HUDEP-2 (cell line): ENCODE measurements at regions not wholly inside any gene's neighbourhood (a gene's known extent, or its start where the extent isn't known, plus 50 kb on each side); places are given as distances from the start of the nearest gene placed in this dataset.
A peak's percentile ranks its signal among the peaks of the same experiment; 100 is the strongest.

Experiments
- DNase-seq, 76 experiments: peaks; one replicate each; lab custom pipeline; 2025; ENCODE audit not compliant: unreplicated experiment in 76 of 76; lab: John Stamatoyannopoulos, UW

DNA sequence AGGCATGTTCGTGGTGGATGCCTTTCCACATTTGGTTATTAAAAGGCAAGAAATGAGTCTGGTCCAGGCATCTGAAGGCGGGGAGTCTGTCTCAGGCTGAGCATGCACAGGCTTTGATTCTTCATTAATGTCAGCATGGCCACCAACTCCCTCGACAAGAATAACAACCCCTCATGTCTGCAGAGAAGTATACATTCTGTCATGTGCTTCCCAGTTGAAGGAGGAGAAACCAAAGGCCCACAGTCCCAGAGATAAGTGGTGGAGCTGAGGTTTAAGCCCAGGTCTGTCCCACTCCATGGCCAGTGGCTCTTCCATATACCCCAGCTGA is 61.6 kb upstream of the LAPTM5 start:
- DNase-seq = no peak

DNA sequence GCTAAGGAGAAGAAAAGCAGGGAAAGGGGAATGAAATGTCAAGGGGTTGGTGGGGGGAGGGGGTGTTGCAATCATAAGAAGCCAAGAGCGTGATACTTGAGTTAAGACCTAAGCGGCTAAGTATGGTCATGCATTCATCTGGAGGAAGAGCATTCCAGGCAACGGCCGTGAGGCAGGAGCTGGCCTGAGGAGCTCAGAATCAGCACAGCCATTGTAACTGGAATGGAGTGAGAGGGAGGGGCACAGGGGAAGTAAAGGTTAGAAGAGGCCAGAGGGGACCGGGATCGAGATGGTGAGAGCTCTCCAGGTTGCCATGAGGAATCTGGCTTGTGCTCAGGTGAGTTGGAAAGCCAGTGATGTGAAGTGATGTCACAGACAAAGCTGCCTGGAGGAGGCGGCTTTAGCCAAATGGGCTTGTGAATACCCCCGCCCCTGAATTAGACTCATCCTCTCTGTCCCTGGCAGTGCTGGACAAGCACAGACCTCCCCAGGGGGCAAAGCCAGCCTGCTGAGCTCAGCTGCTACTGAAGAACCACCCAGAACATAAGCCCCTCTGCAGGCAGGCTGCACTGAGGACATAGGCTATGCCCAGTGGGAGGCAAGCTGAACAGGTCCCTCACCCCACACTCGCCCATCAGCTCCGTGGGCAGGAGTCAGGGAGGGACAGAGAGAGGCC is 61.1 kb upstream of the LAPTM5 start:
- no peak for DNase-seq

DNA sequence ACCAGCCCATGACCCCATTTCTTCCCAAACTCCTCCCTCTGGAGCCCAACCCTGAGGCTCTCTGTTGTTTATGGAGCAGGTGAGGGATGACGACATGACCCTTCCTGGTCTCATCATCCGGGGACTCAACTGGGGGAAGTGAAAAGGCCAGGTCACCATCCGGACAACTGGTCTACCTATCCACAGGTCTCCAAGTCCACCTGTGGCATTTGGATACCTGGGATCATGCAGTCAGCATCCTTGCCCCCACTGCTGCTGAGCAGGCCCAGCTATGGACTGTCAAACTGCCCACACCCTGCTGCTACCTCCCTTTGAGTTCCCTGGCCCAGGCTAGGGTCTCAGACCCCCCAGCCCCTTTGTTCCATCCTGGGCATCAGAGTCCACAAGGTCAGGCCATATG is 60.0 kb upstream of the LAPTM5 start:
- no peak for DNase-seq

DNA sequence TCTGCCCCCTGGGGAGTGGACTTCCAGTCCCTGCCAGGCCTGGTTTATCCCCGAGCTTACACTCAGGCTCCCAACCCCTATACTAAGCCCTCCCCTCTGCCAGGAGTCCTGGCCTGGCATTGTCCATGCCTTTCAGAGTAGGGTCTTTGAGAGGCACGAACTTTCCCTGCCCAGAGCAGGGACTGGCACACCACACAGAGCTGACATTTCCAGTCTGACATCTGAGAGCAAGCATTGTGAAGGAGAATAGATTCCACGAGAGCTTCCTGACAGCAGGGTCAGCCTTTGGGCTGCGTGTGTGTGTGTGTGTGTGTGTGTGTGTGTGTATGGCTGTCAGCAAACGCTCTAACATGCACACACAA is 59.5 kb upstream of the LAPTM5 start:
- no peak for DNase-seq

DNA sequence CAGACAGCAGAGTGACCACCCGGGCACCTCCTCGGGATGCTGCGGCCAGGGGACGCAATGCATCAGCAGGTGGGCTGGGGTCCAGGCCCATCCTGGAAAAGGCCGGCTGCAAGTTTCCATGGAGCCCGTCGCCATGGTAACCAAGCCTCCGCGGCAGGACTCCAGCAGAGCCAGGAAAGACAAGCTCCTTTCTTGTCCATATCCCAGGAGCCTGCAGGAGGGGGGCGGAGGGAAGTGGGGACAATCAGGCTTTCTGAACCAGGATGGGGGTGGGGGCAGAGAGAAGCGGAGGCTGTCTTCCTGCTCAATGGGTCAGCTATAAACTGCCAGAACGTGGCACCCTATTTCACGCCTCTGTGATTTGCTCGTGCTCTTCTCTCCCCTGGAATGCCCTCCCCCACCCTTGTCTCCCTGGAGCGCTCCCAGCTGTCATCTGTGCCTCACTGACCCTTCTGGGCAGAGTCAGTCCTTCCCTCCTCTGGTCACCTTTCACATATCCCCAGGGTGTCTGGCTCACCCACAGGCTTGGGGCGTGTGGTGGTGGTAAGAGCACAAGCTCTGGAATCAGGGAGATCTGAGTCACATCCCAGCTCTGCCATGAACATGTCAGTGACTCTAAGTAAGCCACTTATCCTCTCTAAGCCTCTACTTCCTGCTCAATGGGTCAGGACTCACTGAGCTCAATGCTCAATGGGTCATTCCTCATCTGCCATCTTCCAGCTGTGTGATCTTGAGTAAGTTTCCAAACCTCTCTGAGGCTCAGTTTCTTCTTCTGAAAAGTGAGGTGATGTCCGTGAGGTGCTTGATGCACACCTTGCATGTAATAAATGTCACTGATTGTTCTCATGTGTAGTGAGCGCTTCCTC is 58.9 kb upstream of the LAPTM5 start:
- no peak for DNase-seq

DNA sequence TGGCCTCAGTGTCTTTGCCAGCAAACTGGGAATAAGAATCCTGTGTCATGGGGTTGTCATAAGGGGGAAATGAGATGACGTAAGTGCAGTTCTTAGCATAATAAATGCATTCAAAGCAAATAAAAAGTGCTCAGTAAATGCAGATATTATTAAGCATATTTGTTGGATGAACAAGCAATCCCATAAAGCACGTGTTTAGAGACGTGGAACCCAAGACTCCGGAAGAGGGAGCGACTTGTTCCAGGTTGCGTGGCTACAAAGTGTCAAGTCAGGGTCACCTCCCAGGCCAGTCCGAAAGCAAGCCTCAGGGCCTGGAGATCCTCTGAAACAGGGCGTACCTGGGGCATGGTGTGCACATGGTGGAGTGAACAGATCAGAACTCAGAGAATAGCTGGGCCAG is 58.0 kb upstream of the LAPTM5 start:
- no peak for DNase-seq

DNA sequence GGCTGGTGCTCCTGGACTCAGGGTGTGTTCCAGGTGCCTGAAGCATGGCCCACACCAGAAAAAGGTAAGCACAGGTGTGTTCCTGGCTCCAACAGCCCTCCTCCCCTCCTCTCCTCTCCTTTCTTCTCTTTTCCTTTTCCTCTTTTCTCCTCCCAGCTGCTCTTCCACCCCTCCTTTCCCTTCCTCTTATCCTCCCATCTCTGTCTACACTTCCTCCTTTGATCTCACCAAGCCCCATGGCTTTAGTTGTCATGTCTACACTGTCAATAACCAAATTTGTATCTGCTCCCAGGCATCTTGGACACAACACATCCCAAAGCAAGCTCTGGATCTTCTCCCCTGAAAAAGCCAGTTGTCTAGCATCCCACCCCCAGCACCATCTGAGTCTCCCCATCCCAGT is 56.7 kb upstream of the LAPTM5 start:
- DNase-seq = no peak

DNA sequence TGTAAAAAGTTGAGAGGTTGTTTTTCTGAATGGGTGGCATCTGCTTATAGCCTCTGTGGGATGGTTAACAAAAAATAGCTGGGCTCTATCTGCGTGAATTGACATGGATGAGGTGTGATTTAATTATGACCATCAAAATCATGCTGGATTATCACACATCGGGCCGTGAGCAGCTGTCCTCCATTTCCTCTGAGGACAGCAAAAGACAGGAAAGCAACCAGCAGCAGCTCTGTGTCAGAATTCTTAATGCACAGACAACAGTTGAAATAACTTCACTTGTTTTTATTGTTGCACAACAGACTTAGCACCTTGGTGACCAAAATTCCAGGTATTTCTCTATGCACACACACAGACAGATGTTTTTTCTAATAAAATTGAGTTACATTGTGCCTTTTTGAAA is 54.5 kb upstream of the LAPTM5 start:
- no peak for DNase-seq

DNA sequence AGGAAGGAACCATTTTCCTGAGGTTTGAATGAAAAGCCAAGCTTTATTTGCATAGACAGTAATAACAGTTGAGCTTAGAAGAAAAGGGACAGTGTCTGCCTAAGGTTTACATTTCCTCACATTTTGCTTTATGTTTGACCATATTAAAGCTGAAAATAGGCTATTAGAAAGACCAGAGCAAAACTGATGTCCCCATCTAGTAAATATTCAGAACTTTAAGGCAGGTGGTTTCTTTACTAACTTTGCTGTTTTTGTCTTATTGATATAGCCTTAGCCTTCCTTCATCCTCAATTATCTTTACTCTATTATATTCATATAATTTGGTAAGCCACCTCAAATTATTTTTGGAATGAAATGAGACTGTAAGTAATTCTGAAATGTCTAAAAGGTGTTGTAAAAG is 53.6 kb upstream of the LAPTM5 start:
- no peak for DNase-seq

DNA sequence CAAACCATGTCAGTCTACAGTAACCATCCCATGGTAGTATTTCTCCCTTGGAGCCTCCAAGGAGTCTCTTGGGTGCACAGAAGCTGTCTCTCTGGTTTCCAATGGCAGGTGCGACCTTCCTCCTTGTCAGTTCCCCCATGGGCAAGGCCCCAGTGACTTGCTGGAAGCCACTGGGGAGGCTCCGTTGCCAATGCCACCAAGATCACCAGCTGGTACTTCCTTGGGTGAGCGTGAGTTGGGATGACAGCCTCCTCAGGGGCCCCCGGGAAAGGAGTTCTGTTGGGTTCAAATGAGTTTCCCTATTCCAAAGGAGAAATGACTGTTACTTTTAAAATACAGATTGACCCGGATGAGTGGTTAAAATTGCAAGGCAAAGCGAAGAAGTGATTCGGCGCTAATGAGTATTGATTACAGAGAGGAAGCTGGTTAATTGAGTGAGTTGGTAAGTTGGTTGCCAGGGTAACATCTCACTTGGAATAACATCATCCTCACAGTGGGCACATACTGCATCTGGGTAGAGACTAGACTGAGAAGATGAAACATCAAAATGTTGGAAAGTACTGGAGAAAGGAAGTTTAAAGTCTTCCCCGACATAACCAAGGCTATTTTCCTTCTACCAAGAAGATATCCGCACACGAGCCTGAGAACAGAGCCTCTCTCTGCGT is 53.0 kb upstream of the LAPTM5 start:
- no peak for DNase-seq

DNA sequence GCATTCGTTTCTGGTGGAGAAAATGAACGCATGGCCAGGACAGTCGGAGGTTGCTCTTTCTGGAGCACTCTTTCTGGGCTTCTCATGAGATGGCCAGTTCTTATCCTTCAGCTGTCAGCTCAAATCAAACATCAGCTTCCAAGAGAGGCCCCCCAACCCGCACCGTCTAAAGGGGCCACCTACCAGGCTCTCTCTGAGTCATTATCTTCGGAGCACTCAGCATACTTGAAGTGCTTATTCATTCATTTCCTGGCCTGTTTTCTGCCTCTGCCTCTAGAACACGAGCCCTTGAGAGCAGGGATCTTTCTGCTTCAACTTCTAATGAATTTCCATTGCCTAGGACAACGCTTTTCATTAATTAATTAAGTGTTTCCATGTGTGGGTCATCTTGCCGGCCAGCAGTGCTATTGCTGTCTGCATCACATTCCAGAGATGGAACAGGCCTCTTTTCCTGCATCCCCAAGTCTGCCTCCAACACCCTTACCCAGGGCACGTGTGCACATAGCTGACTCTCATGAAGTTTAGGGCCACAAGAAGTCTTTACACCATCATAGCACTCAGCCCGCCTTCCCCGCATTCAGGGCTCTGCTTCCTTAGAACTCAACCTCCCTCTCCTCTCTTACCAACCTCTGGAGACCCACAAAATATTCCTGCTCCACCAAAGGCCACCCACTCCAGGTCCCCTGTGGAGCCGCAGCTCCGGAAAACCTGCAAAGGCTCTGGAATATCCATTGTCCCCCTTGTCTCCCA is 52.1 kb upstream of the LAPTM5 start:
- DNase-seq = peak in 4 of 76 experiments; percentile 8 to 51 (median 26)

DNA sequence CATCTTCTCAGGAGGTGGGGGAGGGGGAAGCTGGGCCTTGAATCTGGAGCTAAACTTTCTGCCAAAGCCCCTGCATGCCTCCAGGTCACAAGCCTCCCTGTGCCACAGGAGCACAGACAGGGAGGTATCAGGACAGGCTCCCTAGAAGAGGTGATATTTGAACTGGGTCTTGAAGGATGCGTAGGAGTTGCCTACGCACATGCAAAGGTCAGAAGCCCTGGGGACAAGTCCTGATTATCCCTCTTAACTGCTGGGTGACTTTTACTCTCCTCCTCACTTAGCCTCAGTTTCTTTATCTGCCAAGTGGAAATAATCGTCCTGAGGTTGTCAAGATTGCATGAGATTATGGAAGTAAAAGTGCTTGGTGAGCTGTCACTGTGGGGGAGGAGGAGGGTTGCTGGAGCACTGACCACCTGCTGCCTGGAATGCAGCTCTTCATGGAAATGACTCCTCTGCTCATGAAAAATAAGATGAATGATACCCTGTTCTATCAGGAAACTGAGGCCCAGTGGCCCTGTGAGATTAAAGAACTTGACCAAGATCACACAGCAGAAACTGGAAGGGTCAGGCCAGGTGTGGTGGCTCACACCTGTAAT is 50.6 kb upstream of the LAPTM5 start:
- no peak for DNase-seq

DNA sequence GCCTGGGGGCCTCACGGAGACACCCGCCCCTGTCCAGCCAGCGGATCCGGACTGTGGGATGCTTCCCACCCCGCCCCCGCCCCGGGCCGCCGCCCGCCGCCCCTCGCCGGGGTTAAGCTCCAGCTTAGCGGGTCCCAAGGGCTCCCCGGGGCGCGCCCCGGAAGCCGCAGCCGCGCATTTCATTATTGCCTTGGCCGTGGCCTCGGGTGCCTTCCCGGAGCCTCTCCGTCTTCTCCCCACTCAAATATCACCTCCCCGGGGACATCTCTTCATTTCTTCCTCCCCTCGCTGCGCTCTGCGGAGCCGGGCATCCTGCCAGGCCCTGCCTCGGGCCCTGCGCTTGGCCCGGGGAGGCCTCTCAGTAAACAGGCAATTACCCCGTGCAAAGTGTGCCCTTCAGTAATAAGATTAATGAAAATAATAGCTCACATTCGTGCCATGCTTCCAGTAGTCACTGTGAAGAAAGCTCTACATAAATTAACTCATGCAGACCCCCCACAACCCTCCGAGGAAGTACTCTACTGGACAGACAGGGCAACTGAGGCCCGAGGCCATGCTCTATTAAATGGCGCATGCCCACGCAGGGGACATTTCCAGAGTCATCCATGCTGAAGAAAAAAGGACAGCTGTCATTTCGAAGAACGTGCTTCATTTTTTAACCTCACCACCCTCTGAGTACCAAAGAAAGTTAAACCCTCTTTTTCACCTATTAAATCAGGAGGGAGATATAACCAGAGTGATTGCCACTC is 49.9 kb upstream of the LAPTM5 start:
- no peak for DNase-seq
